ENCODE measurements at regions not wholly inside any gene's neighbourhood (a gene's known extent, or its start where the extent isn't known, plus 50 kb on each side); places are given as distances from the start of the nearest gene placed in this dataset.
"Not testable (repeated sequence)": the region's sequence is repeated elsewhere in the genome, so short reads cannot be mapped to it uniquely, and the experiment has no call there.

DNA sequence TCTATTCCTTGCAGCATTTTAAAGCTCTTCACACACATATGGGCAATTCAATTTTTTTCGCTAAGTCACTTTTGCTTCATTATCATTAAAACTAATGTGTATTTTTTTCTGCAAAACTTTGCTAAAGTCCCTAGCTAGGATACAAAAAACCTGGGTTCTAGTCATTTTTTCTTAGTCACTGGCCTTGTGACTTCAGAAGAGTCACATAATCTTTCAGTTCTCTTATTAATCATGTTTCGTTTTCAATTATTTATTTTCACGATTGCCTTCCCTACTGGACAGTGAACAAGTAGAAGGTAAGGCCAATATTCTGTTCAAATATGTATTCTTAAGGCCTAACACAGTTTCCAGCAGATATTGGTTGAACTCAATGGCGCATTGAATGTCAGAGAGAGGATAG, 60.9 kb upstream of the CYRIA start:
- TF ChIP-seq, protein P1, sequence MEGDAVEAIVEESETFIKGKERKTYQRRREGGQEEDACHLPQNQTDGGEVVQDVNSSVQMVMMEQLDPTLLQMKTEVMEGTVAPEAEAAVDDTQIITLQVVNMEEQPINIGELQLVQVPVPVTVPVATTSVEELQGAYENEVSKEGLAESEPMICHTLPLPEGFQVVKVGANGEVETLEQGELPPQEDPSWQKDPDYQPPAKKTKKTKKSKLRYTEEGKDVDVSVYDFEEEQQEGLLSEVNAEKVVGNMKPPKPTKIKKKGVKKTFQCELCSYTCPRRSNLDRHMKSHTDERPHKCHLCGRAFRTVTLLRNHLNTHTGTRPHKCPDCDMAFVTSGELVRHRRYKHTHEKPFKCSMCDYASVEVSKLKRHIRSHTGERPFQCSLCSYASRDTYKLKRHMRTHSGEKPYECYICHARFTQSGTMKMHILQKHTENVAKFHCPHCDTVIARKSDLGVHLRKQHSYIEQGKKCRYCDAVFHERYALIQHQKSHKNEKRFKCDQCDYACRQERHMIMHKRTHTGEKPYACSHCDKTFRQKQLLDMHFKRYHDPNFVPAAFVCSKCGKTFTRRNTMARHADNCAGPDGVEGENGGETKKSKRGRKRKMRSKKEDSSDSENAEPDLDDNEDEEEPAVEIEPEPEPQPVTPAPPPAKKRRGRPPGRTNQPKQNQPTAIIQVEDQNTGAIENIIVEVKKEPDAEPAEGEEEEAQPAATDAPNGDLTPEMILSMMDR (IDR thresholded peaks at IDR 0.05; ENCODE audit: control insufficient read depth, extremely low read depth, insufficient read depth), result no peak

DNA sequence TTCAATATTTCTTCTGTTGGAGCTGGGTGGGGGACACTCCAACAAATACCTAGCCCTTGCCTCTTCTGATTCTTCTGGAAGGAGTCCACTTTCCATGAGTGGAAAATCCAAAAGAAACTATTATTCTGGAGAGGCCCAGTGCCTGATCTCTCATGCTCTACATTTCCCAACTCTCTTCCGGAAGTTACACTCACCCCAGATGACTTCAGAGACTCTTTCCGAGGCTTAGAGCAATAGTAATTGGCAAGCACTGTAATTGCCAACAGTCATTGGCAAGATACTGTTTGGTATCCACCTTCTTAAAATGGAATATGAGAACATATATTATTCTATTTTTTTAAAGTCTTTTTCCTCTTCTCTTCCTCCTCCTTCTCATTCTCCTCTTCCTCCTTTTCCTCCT, 60.5 kb upstream of the CYRIA start:
- TF ChIP-seq, protein P1 (IDR thresholded peaks at IDR 0.05; ENCODE audit: control insufficient read depth, extremely low read depth, insufficient read depth), result no peak
- H3K4me3 ChIP-seq (ENCODE audit: low read depth, low read length), result no peak overlapping the region
- no peak for DNase-seq (ENCODE audit: low read depth)

More for the DNA sequence above, 60.9 kb upstream of the CYRIA start:
- H3K4me3 ChIP-seq (ENCODE audit: low read depth, low read length), result no peak overlapping the region
- DNase-seq (ENCODE audit: low read depth), result no peak

DNA sequence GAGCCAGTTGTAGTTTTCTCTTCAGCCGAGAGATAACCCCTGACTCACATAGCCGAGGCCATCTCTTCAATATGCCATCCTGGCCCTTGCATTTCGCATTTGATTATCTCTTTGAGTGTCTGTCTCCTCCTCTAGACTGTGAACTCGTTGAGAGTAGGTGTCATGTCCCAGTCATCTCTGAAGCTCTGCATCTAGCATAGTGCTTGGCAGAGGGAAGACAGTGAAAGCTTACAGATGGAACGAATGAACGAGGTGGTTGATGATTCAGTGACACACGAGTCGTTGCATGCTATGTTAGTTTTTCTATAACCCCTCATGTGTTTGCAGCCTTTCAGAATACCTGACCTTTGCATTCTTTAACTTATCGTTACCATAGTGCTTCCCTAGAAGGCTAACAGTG, 59.9 kb upstream of the CYRIA start:
- TF ChIP-seq, protein P1 (IDR thresholded peaks at IDR 0.05; ENCODE audit: control insufficient read depth, extremely low read depth, insufficient read depth), result no peak
- H3K4me3 ChIP-seq (ENCODE audit: low read depth, low read length), result no peak overlapping the region
- DNase-seq (ENCODE audit: low read depth), result no peak

DNA sequence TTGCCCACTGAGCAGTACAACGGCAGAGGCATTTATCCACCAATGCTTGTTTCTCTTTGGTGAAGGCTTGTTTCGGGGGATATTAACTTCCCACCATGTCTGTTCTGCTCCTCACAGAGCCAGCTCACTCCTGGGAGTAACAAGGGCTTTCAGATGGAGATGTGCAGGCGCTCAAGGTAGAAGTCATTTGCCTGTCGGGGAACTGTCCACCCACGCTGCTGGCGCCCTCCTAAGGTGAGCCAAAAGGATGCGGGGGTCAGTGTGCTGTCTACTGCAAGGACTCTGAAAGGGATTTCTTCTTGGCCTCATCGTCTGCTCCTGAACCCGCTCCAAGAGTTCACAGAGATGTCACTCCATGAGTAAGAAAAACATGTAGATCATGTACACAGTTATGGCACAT, 57.0 kb upstream of the CYRIA start:
- H3K4me3 ChIP-seq (ENCODE audit: low read depth, low read length), result no peak overlapping the region
- DNase-seq (ENCODE audit: low read depth), result no peak
- TF ChIP-seq, protein P1 (IDR thresholded peaks at IDR 0.05; ENCODE audit: control insufficient read depth, extremely low read depth, insufficient read depth), result no peak

DNA sequence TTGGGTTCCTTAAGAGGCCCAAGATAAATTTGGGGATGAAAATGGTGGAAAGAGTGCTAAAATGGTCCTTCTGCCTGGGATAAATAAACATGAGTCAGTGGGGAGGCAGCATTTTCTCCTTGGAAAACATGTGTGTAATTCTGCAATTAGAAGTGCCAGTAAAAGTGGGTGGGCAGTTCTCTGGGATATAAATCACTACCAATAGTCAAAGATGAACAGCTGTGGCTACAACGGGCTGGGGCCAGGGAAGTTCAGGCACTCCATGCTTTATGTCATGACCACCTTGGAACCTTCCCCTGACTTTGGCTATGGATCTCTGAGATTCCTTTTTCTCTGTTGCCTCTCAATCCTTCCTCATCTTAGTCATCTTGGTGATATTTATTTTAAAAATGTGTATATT, 56.5 kb upstream of the CYRIA start:
- TF ChIP-seq, protein P1 (IDR thresholded peaks at IDR 0.05; ENCODE audit: control insufficient read depth, extremely low read depth, insufficient read depth), result no peak
- H3K4me3 ChIP-seq (ENCODE audit: low read depth, low read length), result no peak overlapping the region

DNA sequence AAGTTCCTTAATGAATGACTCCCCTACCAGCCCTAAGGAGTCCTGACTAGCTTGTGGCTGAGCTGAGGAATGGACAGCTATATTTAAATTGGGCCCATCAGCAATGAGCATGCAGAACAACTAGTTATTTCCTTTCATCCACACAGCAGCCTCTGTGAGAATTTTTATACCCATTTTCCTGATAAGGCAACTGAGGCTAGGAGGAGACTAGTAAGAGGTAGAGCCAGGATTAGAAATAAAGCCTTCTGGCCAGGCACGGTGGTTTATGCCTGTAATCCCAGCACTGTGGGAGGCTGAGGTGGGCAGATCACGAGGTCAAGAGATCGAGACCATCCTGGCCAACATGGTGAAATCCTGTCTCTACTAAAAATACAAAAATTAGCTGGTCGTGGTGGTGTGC, 55.9 kb upstream of the CYRIA start:
- H3K4me3 ChIP-seq (ENCODE audit: low read depth, low read length); DNase-seq (ENCODE audit: low read depth): not testable (repeated sequence)

More for the DNA sequence above, 56.5 kb upstream of the CYRIA start:
- no peak for DNase-seq (ENCODE audit: low read depth)

DNA sequence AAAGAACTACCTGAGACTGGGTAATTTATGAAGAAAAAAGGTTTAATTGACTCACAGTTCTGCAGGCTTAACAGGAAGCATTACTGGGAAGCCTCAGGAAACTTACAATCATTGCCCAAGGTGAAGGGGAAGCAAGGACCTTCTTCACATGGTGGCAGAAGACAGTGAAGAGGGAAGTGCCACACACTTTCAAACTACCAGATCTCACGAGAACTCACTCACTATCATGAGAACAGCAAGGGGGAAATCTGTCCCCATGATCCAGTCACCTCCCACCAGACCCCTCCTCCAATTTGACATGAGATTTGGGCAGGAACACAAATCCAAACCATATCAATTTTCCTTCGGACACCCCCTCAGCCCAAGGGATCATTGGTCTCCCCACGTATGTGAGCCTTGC, 55.1 kb upstream of the CYRIA start:
- not testable (repeated sequence) for DNase-seq (ENCODE audit: low read depth); H3K4me3 ChIP-seq (ENCODE audit: low read depth, low read length)

DNA sequence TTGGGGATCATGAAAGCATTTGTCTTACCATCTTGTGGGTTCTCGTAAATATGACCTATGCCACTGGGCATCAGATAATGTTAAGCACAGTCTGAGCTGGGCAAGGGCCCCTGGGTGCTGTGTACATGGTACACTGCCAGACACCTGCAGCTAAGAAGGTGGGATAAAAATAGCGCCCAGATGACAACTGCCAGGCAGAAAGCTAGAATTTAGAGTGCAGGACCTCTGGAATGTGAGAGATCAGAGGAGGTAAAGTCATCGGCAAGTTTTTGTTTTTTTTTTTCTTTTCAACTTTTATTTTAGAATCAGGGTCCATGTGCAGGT, 53.8 kb upstream of the CYRIA start:
- no peak overlapping the region for H3K4me3 ChIP-seq (ENCODE audit: low read depth, low read length)
- TF ChIP-seq, protein P1 (IDR thresholded peaks at IDR 0.05; ENCODE audit: control insufficient read depth, extremely low read depth, insufficient read depth), result no peak
- DNase-seq (ENCODE audit: low read depth), result no peak

Data from LNCaP clone FGC (cell line).